Activated CD4-positive, alpha-beta T cell treated with anti-CD3 and anti-CD28 coated beads, Interleukin-2, Interleukin-6, amounts not matched to agents 100 ng/mL and 50 ng/mL, durations not matched to agents 16 hours and 8 hours (primary cell): ENCODE measurements at regions not wholly inside any gene's neighbourhood (a gene's known extent, or its start where the extent isn't known, plus 50 kb on each side); places are given as distances from the start of the nearest gene placed in this dataset.

Experiments used
- DNase-seq: peaks from one replicate; pipeline ENCODE4 v3.0.0-alpha.2; 2020

- DNase-seq: no peak
Measured at GRCh38 chr4:111681270-111681669, 464.0 kb upstream of the FAM241A start.

DNA sequence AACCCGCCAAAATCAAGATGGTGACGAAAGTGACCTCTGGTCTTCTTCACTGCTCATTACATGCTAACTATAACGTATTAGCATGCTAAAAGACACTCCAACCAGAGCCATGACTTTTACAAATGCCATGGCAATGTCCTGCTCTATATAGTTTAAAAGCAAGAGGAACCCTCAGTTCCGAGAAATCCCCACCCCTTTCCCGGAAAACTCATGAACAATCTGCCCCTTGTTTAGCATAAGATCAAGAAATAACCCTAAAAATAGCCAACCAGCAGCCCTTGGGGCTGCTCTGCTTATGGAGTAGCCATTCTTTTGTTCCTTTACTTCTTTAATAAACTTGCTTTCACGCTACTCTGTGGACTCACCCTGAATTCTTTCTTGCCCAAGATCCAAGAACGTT is 463.5 kb upstream of the FAM241A start:
- DNase-seq: no peak

DNA sequence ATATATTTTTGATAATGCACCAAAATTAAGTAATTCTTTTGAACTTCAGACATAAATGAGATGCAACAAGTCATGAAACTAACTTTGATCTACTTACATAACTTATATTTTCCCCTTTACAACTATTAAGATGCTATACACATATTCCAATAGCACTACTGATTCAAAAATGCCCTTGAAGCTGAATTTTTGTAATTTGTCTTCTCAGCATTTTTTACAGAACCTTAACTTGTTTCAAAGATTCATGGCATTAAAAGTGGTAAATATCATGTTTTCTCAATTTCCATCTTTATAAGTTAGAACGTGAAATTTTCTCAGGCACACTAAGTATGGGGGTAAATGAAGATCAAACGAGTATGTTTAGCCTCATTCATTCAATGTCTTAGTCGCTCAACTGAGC is 460.0 kb upstream of the FAM241A start:
- DNase-seq: no peak

DNA sequence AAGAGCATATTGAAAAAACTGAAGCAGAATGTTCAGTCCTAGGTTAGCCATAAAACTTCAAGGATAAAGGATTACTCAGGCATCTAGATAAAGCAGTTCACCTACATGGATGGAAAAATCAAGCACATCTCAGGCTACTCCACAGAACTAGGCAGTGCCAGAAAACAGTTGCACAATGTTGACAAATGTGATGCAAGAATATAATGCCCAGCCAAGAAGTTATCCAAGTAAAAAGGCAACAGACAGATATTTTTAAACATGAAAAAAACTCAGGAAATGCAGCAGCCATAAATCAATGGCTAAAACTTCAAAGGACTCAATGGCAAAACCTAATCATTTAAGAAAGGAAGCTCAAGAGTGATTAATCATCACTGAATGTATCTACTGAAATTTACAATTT is 456.0 kb upstream of the FAM241A start:
- DNase-seq: no peak

GRCh38 chr4:111689731-111690130 is 455.5 kb upstream of the FAM241A start:
- no peak for DNase-seq

GRCh38 chr4:111693758-111694157 is 451.5 kb upstream of the FAM241A start:
- no peak for DNase-seq

DNA sequence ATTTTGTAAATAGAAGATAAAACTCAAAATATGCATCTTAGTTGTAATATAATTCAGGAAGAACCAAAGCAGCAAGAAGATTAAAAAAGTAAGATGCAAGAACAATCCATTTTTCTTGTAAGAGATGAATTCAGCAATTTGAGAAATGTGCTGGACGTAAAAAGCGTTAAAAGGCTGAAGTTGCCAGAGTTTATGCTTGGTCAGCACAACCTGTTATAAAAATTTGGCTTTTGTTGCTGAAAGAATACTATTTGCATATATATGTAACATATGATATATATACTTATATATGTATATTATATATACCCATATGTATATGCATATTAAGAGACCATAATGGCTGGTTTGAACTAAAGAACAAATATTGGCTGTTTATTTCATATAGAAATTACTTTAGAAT is 449.6 kb upstream of the FAM241A start:
- DNase-seq: no peak

- DNase-seq: no peak
Measured at GRCh38 chr4:111696505-111696904, 448.7 kb upstream of the FAM241A start.

GRCh38 chr4:111697176-111697942 is 447.9 kb upstream of the FAM241A start:
- no peak for DNase-seq

DNA sequence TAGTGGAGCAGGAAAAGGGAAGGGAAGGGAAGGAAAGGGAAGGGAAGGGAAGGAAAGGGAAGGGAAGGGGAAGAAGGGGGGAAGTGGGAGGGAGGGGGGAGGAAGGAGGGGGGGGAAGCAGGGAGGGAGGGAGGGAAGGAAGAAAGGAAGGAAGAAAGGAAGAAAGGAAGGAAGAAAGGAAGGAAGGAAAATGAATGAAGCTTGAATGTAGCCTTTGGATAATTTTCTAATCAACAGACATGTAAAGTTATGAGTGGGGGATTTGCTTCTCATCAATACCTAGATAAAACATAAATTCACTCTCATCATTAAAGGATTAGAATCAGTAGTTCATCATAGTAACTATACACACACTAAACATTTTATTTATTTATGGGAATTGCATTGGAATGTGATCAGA is 446.9 kb upstream of the FAM241A start:
- no peak for DNase-seq

- DNase-seq: no peak
Measured at GRCh38 chr4:111699165-111699564, 446.1 kb upstream of the FAM241A start.

- DNase-seq: no peak
Measured at GRCh38 chr4:111701102-111701501, 444.2 kb upstream of the FAM241A start.

GRCh38 chr4:111707491-111707890 is 437.8 kb upstream of the FAM241A start:
- DNase-seq: no peak

DNA sequence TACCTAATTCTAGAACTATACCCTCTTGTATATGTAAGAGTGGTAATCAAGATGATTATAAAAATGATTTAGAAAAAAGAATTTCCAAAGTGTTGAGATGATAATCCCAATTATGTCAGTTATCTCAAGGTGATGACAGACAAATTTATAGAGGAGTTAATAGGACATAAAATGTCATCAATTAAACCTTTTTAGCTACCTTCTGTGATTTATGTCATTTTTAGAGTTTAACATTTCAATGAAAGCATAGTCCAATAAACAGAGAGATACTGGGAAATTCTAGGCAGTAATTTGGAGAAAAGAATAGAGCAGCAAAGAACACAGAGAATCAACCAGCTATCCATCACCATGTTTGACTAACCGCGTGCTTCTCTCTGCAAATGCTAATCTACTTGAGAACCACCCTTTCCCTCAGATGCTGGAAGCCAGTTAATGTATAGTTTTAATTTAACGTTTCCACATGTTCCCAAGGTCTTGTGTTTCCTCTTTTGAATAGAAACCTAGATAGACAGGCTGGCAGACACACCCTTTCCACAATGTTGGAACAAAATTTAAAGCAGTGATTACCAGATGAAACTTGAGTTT is 433.1 kb upstream of the FAM241A start:
- DNase-seq: no peak

DNA sequence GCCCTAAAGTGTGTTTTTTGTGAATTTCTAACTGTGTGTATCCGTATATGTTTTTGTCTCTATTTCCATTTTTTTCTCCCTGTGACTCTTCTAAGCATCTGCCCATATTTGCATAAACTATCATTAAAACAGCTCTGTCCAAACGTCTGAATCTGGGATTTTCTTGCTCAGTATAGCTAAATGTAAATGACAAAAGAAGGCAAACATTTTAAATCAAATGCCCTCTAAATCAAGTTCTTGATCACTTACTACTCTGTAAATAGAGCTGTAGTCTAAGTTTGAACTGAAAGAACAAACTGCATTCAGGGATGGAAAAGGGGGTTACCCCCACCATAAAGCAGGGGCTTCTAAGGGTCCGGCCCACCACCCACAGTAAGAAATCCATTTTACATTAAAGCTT is 432.0 kb upstream of the FAM241A start:
- no peak for DNase-seq

GRCh38 chr4:111717921-111718320 is 427.3 kb upstream of the FAM241A start:
- no peak for DNase-seq

GRCh38 chr4:111718763-111719559 is 426.3 kb upstream of the FAM241A start:
- DNase-seq: no peak

DNA sequence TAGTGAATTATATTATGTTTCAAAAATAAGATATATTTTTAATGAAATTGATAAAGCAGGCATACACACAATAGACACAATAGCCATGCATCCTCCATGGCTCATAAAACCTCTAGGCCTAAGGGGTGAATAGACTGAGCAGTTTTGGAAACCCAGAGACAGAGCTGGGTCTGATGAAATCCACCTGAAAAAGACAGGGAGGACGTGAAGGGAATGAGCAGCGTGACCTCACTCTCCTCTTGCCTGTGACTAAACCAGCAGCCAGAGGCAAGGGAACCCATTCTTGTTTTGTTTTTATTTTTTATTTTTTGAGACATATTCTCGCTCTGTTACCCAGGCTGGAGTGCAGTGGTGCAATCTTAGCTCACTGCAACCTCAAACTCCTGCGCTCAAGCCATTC is 424.4 kb upstream of the FAM241A start:
- no peak for DNase-seq

DNA sequence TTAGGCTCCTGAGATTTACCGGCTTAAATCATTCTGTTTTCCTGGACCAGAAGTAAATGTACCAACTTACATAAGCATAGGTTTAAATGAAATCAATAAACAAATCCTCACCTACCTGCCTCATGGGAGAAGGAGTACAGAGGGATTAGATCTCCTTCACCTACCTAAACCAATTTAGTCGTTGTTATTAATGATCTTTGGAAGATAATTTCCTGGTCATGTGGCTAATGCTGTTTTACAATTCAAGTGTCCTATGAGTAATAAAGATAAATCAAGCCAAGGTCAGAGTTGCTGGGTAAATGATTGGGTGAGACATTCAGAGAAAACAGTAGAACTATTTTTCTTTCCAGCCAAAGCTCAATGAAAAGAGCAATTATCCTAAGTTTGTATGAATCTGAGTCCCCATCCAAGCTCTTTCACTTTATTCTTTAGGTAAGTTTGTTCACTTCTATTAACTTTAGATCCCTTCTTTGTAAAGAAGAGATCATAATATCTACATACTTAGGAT is 423.0 kb upstream of the FAM241A start:
- DNase-seq: no peak

GRCh38 chr4:111736516-111736915 is 408.7 kb upstream of the FAM241A start:
- DNase-seq: no peak

- DNase-seq: no peak
Measured at GRCh38 chr4:111744847-111745246, 400.4 kb upstream of the FAM241A start.

DNA sequence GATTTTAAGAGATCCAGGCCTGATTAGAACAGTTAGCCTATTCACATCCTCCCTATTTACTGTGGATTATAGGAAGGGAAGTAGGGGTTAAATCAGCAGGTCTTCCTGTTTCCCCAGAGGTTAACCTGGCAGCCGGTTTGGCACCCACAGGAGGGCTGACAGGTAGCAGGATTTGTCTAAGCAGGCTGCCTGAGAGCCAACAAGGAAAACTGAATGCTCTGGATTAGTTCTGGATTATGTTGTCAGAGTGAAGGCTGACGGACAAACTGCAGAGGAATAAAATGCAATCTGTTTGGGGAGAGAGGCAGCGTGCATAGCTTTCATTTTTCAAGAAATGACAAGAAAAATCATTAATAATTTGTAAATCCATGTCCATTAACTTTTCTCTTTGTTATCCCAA is 397.1 kb upstream of the FAM241A start:
- no peak for DNase-seq

GRCh38 chr4:111754003-111754402 is 391.3 kb upstream of the FAM241A start:
- DNase-seq: no peak

DNA sequence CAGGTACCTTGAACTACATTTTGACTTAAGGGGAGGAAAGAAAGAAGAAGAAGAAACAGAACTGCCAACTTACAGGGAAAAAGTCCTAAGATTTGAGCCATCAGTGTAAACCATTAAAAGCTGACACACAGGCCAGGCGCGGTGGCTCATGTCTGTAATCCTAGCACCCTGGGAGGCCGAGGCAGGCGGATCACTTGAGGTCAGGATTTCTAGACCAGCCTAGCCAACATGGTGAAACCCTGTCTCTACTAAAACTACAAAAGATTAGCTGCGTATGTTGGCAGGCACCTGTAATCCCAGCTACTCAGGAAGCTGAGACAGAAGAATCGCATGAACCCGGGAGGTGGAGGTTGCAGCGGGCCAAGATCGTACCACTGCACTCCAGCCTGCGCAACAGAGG is 389.7 kb upstream of the FAM241A start:
- DNase-seq: no peak
